H1 (cell line): ENCODE measurements at regions not wholly inside any gene's neighbourhood (a gene's known extent, or its start where the extent isn't known, plus 50 kb on each side); places are given as distances from the start of the nearest gene placed in this dataset.

Source experiments
- GABPA ChIP-seq: IDR thresholded peaks from 2 replicates; pipeline ENCODE4 v1.6.1; 2011; ENCODE audit warnings: mild to moderate bottlenecking, low read length, moderate library complexity, borderline replicate concordance; ENCODE audit not compliant: insufficient read depth
- KDM5A ChIP-seq: fragments of 200-600 bp; IDR thresholded peaks from 2 replicates; pipeline ENCODE4 v1.7.1; 2012; ENCODE audit warnings: mild to moderate bottlenecking, low read length, inconsistent platforms, mixed read lengths

DNA sequence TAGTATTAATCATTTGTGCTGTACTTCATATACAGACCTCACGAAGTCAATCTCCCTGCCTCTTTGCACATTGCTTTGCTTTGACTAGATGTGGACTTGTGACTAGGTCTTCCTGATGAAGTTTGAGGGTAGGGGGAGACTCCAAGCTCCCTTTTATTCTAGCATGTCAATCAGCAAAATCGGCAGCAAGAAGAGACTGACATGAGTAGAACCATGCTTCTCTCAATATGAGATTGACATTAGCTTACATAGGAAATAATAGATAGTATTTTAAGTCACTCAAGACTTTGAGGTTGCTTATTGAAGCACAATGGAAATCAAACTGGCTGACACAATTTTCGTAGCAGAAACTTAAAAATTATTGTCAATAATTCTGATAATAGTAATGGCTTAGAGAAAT is 866.4 kb upstream of the ADAMTS5 start (continued):
- no peak for TF ChIP-seq KDM5A
- TF ChIP-seq GABPA: no peak
- TF ChIP-seq, all 59 proteins: peak for 0
